ENCODE measurements at regions not wholly inside any gene's neighbourhood (a gene's known extent, or its start where the extent isn't known, plus 50 kb on each side); places are given as distances from the start of the nearest gene placed in this dataset.

DNA sequence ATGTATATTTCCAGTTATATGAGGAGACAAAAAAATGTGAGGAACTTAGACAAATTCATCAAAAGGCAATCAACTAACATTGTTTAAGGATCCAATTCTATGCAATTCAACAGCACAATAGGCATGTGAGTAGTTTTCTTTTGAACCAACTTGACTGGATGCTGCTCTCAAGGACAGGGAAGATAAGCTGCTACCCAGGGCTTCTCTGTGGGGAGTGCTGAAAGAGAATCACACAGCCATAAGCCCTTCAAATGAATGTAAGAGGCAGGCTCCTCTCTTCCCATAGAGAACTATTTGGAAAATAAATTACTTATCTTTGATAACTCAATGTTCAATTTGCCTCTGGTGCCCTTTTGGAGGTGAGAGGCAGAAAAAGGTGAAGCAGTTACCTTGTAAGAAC lies 1413.6 kb downstream of the PCDH7 start:
- CTCF ChIA-PET (ENCODE audit: unreplicated experiment): no interaction called here
- H3K9me3 ChIP-seq (ENCODE audit: low read length): no peaks in the 10 kb centered on the region; the same call in 1 of the 2 replicates
- no peaks in the 10 kb centered on the region for H4K20me1 ChIP-seq (ENCODE audit: insufficient read depth, low read length)
- no peaks in the 10 kb centered on the region for H3K4me1 ChIP-seq (ENCODE audit: insufficient read depth, low read length, poor library complexity, severe bottlenecking)
- POLR2A ChIA-PET: no interaction called here
- H3K79me2 ChIP-seq (ENCODE audit: insufficient read depth, low read depth, low read length): no peaks in the 10 kb centered on the region
- no peak for DNase-seq (ENCODE audit: low spot score)
- intact Hi-C loops (cut with micrococcal nuclease; ENCODE audit: unreplicated experiment): no loop called here
- TF ChIP-seq EZH2phosphoT487 (IDR thresholded peaks at IDR 0.05; ENCODE audit: borderline replicate concordance, low read depth, low read length): no peak
- TF ChIP-seq, protein P1, sequence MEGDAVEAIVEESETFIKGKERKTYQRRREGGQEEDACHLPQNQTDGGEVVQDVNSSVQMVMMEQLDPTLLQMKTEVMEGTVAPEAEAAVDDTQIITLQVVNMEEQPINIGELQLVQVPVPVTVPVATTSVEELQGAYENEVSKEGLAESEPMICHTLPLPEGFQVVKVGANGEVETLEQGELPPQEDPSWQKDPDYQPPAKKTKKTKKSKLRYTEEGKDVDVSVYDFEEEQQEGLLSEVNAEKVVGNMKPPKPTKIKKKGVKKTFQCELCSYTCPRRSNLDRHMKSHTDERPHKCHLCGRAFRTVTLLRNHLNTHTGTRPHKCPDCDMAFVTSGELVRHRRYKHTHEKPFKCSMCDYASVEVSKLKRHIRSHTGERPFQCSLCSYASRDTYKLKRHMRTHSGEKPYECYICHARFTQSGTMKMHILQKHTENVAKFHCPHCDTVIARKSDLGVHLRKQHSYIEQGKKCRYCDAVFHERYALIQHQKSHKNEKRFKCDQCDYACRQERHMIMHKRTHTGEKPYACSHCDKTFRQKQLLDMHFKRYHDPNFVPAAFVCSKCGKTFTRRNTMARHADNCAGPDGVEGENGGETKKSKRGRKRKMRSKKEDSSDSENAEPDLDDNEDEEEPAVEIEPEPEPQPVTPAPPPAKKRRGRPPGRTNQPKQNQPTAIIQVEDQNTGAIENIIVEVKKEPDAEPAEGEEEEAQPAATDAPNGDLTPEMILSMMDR (conservative IDR thresholded peaks at IDR 0.05; ENCODE audit: low read length): no peak
- no peak overlapping the region for H3K4me3 ChIP-seq (ENCODE audit: low read depth, low read length, poor library complexity, severe bottlenecking)
- BruUV-seq (replicated peaks): no TSS peak
- H3K36me3 ChIP-seq (ENCODE audit: insufficient read depth, low read length): no peaks in the 10 kb centered on the region
- no peaks in the 10 kb centered on the region for H3K9me2 ChIP-seq (ENCODE audit: insufficient read depth, low read length)
- no peak overlapping the region for H3K4me2 ChIP-seq (ENCODE audit: low read length)
- H2AFZ ChIP-seq (ENCODE audit: low read length): no peak overlapping the region
- H3K27ac ChIP-seq (ENCODE audit: low read depth, low read length, poor library complexity, severe bottlenecking): no peak overlapping the region

DNA sequence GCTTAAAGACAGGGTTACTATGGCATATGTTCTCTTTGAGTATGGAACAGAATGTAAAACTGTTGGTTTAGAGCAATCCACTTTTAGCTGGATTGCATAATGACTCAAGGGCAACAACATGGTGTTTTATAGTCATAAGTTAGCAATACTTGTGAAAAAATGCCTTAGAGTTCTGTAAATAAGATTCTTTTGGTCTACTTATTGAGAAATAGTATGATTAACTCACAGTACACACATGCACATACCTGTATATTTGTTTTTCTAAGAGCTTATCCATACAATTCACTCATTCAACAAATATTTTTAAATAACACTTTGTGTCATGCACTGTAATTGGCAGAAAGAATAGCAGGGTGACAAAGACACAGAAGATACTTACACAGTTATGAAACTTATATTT lies 1415.5 kb downstream of the PCDH7 start:
- BruUV-seq (replicated peaks): no TSS peak
- Histone ChIP-seq H4K20me1 (ENCODE audit: insufficient read depth, low read length) (no peaks in the 10 kb centered on the region), H3K9me2 (ENCODE audit: insufficient read depth, low read length) (no peaks in the 10 kb centered on the region), H3K79me2 (ENCODE audit: insufficient read depth, low read depth, low read length) (no peaks in the 10 kb centered on the region), H3K9me3 (ENCODE audit: low read length) (no peaks in the 10 kb centered on the region; the same call in 1 of the 2 replicates), H3K27ac (ENCODE audit: low read depth, low read length, poor library complexity, severe bottlenecking) (no peak overlapping the region), H3K4me2 (ENCODE audit: low read length) (no peak overlapping the region), H3K4me1 (ENCODE audit: insufficient read depth, low read length, poor library complexity, severe bottlenecking) (no peaks in the 10 kb centered on the region), H3K4me3 (ENCODE audit: low read depth, low read length, poor library complexity, severe bottlenecking) (no peak overlapping the region), H3K36me3 (ENCODE audit: insufficient read depth, low read length) (no peaks in the 10 kb centered on the region), H2AFZ (ENCODE audit: low read length) (no peak overlapping the region)
- no peak for TF ChIP-seq EZH2phosphoT487 (IDR thresholded peaks at IDR 0.05; ENCODE audit: borderline replicate concordance, low read depth, low read length)
- TF ChIP-seq, protein P1 (conservative IDR thresholded peaks at IDR 0.05; ENCODE audit: low read length): no peak
- CTCF ChIA-PET (ENCODE audit: unreplicated experiment): no interaction called here
- intact Hi-C loops (cut with micrococcal nuclease; ENCODE audit: unreplicated experiment): no loop called here
- POLR2A ChIA-PET: no interaction called here
- DNase-seq (ENCODE audit: low spot score): no peak

DNA sequence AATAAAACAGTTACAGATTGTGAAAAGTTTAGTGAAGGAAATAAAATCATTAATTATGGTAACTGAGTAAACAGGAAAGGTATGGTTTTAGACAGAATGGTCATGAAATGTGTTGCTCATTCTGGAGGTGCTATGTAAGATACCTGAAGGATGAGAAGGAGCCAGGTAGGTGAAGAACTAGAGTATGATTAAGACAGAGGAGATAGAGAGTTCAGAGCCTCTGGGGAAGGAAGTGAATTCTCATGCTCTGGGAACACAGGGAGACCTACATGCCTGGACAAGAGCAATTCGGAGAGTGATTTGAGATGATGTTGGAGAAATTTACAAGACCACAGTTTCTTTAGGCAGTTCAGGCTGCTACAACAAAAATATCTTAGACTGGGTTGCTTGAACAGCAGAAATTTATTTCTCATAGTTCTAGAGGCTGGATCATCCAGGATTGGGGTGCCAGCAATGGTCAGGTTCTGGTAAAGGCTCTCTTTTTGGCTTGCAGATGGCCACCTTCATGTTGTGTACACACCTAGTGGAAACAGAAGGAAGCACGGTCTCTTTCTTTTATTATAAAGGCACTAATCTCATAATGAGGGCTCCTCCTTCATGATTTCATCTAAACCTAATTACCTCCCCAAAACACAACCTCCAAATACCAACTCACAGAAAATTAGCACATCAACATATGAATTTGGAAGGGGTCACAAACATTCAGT lies 1416.1 kb downstream of the PCDH7 start:
- POLR2A ChIA-PET: interaction anchor here (0.7 kb wide), 1 partner anchor 76 kb away, joined by 4 read pairs; no protein-coding TSS in a partner anchor
- Histone ChIP-seq H3K4me3 (ENCODE audit: low read depth, low read length, poor library complexity, severe bottlenecking) (no peak overlapping the region), H2AFZ (ENCODE audit: low read length) (no peak overlapping the region), H3K27ac (ENCODE audit: low read depth, low read length, poor library complexity, severe bottlenecking) (no peak overlapping the region), H3K4me1 (ENCODE audit: insufficient read depth, low read length, poor library complexity, severe bottlenecking) (no peaks in the 10 kb centered on the region), H3K4me2 (ENCODE audit: low read length) (no peak overlapping the region), H3K79me2 (ENCODE audit: insufficient read depth, low read depth, low read length) (no peaks in the 10 kb centered on the region), H4K20me1 (ENCODE audit: insufficient read depth, low read length) (no peaks in the 10 kb centered on the region), H3K9me3 (ENCODE audit: low read length) (no peaks in the 10 kb centered on the region; the same call in 1 of the 2 replicates), H3K36me3 (ENCODE audit: insufficient read depth, low read length) (no peaks in the 10 kb centered on the region), H3K9me2 (ENCODE audit: insufficient read depth, low read length) (no peaks in the 10 kb centered on the region)
- TF ChIP-seq, protein P1 (conservative IDR thresholded peaks at IDR 0.05; ENCODE audit: low read length): no peak
- no peak for TF ChIP-seq EZH2phosphoT487 (IDR thresholded peaks at IDR 0.05; ENCODE audit: borderline replicate concordance, low read depth, low read length)
- CTCF ChIA-PET (ENCODE audit: unreplicated experiment): no interaction called here
- no peak for DNase-seq (ENCODE audit: low spot score)
- BruUV-seq (replicated peaks): no TSS peak
- intact Hi-C loops (cut with micrococcal nuclease; ENCODE audit: unreplicated experiment): no loop called here
